GM23338 (cell line): ENCODE measurements at regions not wholly inside any gene's neighbourhood (a gene's known extent, or its start where the extent isn't known, plus 50 kb on each side); places are given as distances from the start of the nearest gene placed in this dataset.

Experiments
- ATAC-seq: fragments of 200-7000 bp; cut with Tn5 transposase; 3 replicates; pipeline ENCODE4 v1.9.1; 2020
- DNase-seq: peaks from one replicate; pipeline ENCODE4 v3.0.0-alpha.2; 2015; ENCODE audit warnings: low spot score
- H2AFZ ChIP-seq: fragments of 200-600 bp; sonication (generic); 2 replicates; pipeline ENCODE4 v1.8.0; 2016; ENCODE audit warnings: antibody characterized with exemption, mild to moderate bottlenecking, moderate library complexity
- H3F3A ChIP-seq: fragments of 200-600 bp; sonication (generic); replicated peaks from 2 replicates; pipeline ENCODE4 v1.8.0; 2017; ENCODE audit warnings: antibody characterized with exemption, mixed run types, low read depth
- H3K27ac ChIP-seq: fragments of 200-600 bp; sonication (generic); 2 replicates; pipeline ENCODE4 v1.6.1; 2016; ENCODE audit warnings: low read depth
- H3K27me3 ChIP-seq: fragments of 200-600 bp; sonication (generic); 2 replicates; pipeline ENCODE4 v1.8.0; 2016; ENCODE audit warnings: mild to moderate bottlenecking, mixed run types, moderate library complexity; ENCODE audit not compliant: insufficient read depth
- H3K36me3 ChIP-seq: fragments of 200-600 bp; sonication (generic); 2 replicates; pipeline ENCODE4 v1.8.0; 2016; ENCODE audit warnings: mild to moderate bottlenecking; ENCODE audit not compliant: insufficient read depth
- H3K4me1 ChIP-seq: fragments of 200-600 bp; sonication (generic); 2 replicates; pipeline ENCODE4 v1.8.0; 2016; ENCODE audit warnings: mild to moderate bottlenecking, moderate library complexity; ENCODE audit not compliant: insufficient read depth
- H3K4me2 ChIP-seq: fragments of 200-600 bp; sonication (generic); 2 replicates; pipeline ENCODE4 v1.7.1; 2017; ENCODE audit warnings: mixed run types
- H3K4me3 ChIP-seq: fragments of 200-600 bp; sonication (generic); 2 replicates; pipeline ENCODE4 v1.6.1; 2016; ENCODE audit warnings: mixed run types
- H3K79me2 ChIP-seq: fragments of 200-600 bp; sonication (generic); replicated peaks from 2 replicates; pipeline ENCODE4 v1.8.0; 2017; ENCODE audit warnings: mild to moderate bottlenecking; ENCODE audit not compliant: insufficient read depth
- H3K9me2 ChIP-seq: fragments of 200-600 bp; sonication (generic); 2 replicates; pipeline ENCODE4 v1.8.0; 2017; ENCODE audit not compliant: insufficient read depth
- H4K20me1 ChIP-seq: fragments of 200-600 bp; sonication (generic); replicated peaks from 2 replicates; pipeline ENCODE4 v1.8.0; 2017; ENCODE audit warnings: mild to moderate bottlenecking; ENCODE audit not compliant: insufficient read depth
- H3K27ac Mint-ChIP-seq: 2 replicates; pipeline ENCODE4 v1.8.0; 2020; ENCODE audit warnings: inconsistent platforms, mild to moderate bottlenecking, moderate library complexity, mixed read lengths
- H3K27me3 Mint-ChIP-seq: 3 replicates; pipeline ENCODE4 v1.8.0; 2022; ENCODE audit warnings: low read depth, mild to moderate bottlenecking, moderate library complexity, mixed read lengths, inconsistent platforms; ENCODE audit not compliant: insufficient read depth, poor library complexity
- H3K36me3 Mint-ChIP-seq: 3 replicates; pipeline ENCODE4 v1.8.0; 2021; ENCODE audit warnings: low read depth, mild to moderate bottlenecking, inconsistent platforms, moderate library complexity, mixed read lengths
- H3K4me1 Mint-ChIP-seq: 3 replicates; pipeline ENCODE4 v1.8.0; 2020; ENCODE audit warnings: mild to moderate bottlenecking, inconsistent platforms, mixed read lengths
- H3K4me3 Mint-ChIP-seq: 3 replicates; pipeline ENCODE4 v1.8.0; 2021; ENCODE audit warnings: moderate library complexity, mild to moderate bottlenecking, inconsistent platforms, mixed read lengths
- H3K9me3 Mint-ChIP-seq: 3 replicates; pipeline ENCODE4 v1.8.0; 2020; ENCODE audit warnings: moderate library complexity, mild to moderate bottlenecking, inconsistent platforms, mixed read lengths
- CREB1 ChIP-seq: fragments of 250-450 bp; sonication (Bioruptor Pico); IDR thresholded peaks from 2 replicates; pipeline ENCODE4 v1.5.0; 2020; ENCODE audit warnings: low read depth, mild to moderate bottlenecking, moderate library complexity
- EZH2 ChIP-seq: fragments of 200-600 bp; sonication (generic); IDR thresholded peaks from one replicate; pipeline ENCODE4 v1.8.0; 2017; ENCODE audit warnings: antibody characterized with exemption, mild to moderate bottlenecking, low read depth; ENCODE audit not compliant: unreplicated experiment
- EZH2phosphoT487 ChIP-seq: fragments of 200-600 bp; sonication (generic); IDR thresholded peaks from one replicate; pipeline ENCODE4 v1.8.1; 2018; ENCODE audit warnings: antibody characterized with exemption; ENCODE audit not compliant: unreplicated experiment
- JUNB ChIP-seq: IDR thresholded peaks from one replicate; pipeline ENCODE4 v1.6.1; 2016; ENCODE audit warnings: antibody characterized with exemption; ENCODE audit not compliant: unreplicated experiment
- NANOG ChIP-seq: IDR thresholded peaks from 2 replicates; pipeline ENCODE4 v1.6.1; 2016; ENCODE audit warnings: antibody characterized with exemption, borderline replicate concordance
- POLR2AphosphoS5 ChIP-seq: IDR thresholded peaks from 2 replicates; pipeline ENCODE4 v1.6.1; 2016; ENCODE audit warnings: antibody characterized with exemption, low read depth
- REST ChIP-seq: IDR thresholded peaks from one replicate; pipeline ENCODE4 v1.6.1; 2018; ENCODE audit warnings: antibody characterized with exemption; ENCODE audit not compliant: unreplicated experiment
- STAT1 ChIP-seq: IDR thresholded peaks from one replicate; pipeline ENCODE4 v1.6.1; 2016; ENCODE audit warnings: antibody characterized with exemption; ENCODE audit not compliant: unreplicated experiment
- ZNF114 ChIP-seq: fragments of 250-450 bp; sonication (Bioruptor Pico); IDR thresholded peaks from 2 replicates; pipeline ENCODE4 v1.5.0; 2020; ENCODE audit warnings: mild to moderate bottlenecking, moderate library complexity
- ZNF331 ChIP-seq: fragments of 250-450 bp; sonication (Bioruptor Pico); IDR thresholded peaks from 2 replicates; pipeline ENCODE4 v1.5.0; 2020; ENCODE audit warnings: low read depth, mild to moderate bottlenecking, moderate library complexity
- TF ChIP-seq, protein P1 (sequence below): IDR thresholded peaks from 2 replicates; pipeline ENCODE4 v1.6.1; 2016; ENCODE audit warnings: antibody characterized with exemption
- TF ChIP-seq, protein P2 (sequence below), 2 experiments: fragments of 200-600 bp in 1 of 2; sonication (generic) in 1 of 2; conservative IDR thresholded peaks; 2 replicates each; pipeline versions ENCODE4 v1.5.1 to v1.6.1; 2016 to 2017; ENCODE audit warnings: antibody characterized with exemption in 2 of 2, low read depth in 2 of 2, mild to moderate bottlenecking in 2 of 2, moderate library complexity in 1 of 2
- TF ChIP-seq, protein P3 (sequence below): fragments of 250-450 bp; sonication (Bioruptor Pico); IDR thresholded peaks from 2 replicates; pipeline ENCODE4 v1.5.0; 2020; ENCODE audit warnings: mild to moderate bottlenecking, moderate library complexity

- TF ChIP-seq ZNF114 (CRISPR knock-in tag) (no peak), STAT1 (no peak), EZH2 (no peak), NANOG (no peak), JUNB (no peak), POLR2AphosphoS5 (no peak), REST (no peak), EZH2phosphoT487 (no peak), ZNF331 (CRISPR knock-in tag) (no peak), CREB1 (CRISPR knock-in tag) (no peak)
- TF ChIP-seq, protein P1, sequence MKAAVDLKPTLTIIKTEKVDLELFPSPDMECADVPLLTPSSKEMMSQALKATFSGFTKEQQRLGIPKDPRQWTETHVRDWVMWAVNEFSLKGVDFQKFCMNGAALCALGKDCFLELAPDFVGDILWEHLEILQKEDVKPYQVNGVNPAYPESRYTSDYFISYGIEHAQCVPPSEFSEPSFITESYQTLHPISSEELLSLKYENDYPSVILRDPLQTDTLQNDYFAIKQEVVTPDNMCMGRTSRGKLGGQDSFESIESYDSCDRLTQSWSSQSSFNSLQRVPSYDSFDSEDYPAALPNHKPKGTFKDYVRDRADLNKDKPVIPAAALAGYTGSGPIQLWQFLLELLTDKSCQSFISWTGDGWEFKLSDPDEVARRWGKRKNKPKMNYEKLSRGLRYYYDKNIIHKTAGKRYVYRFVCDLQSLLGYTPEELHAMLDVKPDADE: no peak
- TF ChIP-seq, protein P2, sequence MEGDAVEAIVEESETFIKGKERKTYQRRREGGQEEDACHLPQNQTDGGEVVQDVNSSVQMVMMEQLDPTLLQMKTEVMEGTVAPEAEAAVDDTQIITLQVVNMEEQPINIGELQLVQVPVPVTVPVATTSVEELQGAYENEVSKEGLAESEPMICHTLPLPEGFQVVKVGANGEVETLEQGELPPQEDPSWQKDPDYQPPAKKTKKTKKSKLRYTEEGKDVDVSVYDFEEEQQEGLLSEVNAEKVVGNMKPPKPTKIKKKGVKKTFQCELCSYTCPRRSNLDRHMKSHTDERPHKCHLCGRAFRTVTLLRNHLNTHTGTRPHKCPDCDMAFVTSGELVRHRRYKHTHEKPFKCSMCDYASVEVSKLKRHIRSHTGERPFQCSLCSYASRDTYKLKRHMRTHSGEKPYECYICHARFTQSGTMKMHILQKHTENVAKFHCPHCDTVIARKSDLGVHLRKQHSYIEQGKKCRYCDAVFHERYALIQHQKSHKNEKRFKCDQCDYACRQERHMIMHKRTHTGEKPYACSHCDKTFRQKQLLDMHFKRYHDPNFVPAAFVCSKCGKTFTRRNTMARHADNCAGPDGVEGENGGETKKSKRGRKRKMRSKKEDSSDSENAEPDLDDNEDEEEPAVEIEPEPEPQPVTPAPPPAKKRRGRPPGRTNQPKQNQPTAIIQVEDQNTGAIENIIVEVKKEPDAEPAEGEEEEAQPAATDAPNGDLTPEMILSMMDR (conservative IDR thresholded peaks at IDR 0.05; ENCODE audit: low read depth in 2 of 2): no peak
- TF ChIP-seq, protein P3, sequence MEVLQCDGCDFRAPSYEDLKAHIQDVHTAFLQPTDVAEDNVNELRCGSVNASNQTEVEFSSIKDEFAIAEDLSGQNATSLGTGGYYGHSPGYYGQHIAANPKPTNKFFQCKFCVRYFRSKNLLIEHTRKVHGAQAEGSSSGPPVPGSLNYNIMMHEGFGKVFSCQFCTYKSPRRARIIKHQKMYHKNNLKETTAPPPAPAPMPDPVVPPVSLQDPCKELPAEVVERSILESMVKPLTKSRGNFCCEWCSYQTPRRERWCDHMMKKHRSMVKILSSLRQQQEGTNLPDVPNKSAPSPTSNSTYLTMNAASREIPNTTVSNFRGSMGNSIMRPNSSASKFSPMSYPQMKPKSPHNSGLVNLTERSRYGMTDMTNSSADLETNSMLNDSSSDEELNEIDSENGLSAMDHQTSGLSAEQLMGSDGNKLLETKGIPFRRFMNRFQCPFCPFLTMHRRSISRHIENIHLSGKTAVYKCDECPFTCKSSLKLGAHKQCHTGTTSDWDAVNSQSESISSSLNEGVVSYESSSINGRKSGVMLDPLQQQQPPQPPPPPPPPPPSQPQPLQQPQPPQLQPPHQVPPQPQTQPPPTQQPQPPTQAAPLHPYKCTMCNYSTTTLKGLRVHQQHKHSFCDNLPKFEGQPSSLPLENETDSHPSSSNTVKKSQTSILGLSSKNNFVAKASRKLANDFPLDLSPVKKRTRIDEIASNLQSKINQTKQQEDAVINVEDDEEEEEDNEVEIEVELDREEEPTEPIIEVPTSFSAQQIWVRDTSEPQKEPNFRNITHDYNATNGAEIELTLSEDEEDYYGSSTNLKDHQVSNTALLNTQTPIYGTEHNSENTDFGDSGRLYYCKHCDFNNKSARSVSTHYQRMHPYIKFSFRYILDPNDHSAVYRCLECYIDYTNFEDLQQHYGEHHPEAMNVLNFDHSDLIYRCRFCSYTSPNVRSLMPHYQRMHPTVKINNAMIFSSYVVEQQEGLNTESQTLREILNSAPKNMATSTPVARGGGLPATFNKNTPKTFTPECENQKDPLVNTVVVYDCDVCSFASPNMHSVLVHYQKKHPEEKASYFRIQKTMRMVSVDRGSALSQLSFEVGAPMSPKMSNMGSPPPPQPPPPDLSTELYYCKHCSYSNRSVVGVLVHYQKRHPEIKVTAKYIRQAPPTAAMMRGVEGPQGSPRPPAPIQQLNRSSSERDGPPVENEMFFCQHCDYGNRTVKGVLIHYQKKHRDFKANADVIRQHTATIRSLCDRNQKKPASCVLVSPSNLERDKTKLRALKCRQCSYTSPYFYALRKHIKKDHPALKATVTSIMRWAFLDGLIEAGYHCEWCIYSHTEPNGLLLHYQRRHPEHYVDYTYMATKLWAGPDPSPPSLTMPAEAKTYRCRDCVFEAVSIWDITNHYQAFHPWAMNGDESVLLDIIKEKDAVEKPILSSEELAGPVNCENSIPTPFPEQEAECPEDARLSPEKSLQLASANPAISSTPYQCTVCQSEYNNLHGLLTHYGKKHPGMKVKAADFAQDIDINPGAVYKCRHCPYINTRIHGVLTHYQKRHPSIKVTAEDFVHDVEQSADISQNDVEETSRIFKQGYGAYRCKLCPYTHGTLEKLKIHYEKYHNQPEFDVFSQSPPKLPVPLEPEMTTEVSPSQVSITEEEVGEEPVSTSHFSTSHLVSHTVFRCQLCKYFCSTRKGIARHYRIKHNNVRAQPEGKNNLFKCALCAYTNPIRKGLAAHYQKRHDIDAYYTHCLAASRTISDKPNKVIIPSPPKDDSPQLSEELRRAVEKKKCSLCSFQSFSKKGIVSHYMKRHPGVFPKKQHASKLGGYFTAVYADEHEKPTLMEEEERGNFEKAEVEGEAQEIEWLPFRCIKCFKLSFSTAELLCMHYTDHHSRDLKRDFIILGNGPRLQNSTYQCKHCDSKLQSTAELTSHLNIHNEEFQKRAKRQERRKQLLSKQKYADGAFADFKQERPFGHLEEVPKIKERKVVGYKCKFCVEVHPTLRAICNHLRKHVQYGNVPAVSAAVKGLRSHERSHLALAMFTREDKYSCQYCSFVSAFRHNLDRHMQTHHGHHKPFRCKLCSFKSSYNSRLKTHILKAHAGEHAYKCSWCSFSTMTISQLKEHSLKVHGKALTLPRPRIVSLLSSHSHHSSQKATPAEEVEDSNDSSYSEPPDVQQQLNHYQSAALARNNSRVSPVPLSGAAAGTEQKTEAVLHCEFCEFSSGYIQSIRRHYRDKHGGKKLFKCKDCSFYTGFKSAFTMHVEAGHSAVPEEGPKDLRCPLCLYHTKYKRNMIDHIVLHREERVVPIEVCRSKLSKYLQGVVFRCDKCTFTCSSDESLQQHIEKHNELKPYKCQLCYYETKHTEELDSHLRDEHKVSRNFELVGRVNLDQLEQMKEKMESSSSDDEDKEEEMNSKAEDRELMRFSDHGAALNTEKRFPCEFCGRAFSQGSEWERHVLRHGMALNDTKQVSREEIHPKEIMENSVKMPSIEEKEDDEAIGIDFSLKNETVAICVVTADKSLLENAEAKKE (CRISPR knock-in tag): no peak
- no peak overlapping the region for H2AFZ ChIP-seq
- H3K27ac Mint-ChIP-seq: no peak overlapping the region
- DNase-seq: no peak
- no peak overlapping the region for H3K27ac ChIP-seq
- H3K27me3 ChIP-seq: no peaks in the 10 kb centered on the region
- no peaks in the 10 kb centered on the region for H3K9me2 ChIP-seq
- no peak for ATAC-seq
- H3K36me3 Mint-ChIP-seq: no peaks in the 10 kb centered on the region
- no peak overlapping the region for H3K4me3 ChIP-seq
- no peaks in the 10 kb centered on the region for H3K36me3 ChIP-seq
- H3F3A ChIP-seq: no peaks in the 10 kb centered on the region
- no peak overlapping the region for H3K4me2 ChIP-seq
- H3K4me1 ChIP-seq: no peaks in the 10 kb centered on the region
- peaks cover 7% of the 10 kb centered on the region for H3K4me1 Mint-ChIP-seq
- no peaks in the 10 kb centered on the region for H3K79me2 ChIP-seq
- no peak overlapping the region for H3K4me3 Mint-ChIP-seq
- H3K27me3 Mint-ChIP-seq: no peaks in the 10 kb centered on the region
- H4K20me1 ChIP-seq: no peaks in the 10 kb centered on the region
- H3K9me3 Mint-ChIP-seq: no peaks in the 10 kb centered on the region
Measured at GRCh38 chr18:50508228-50508627, 51.7 kb upstream of the MAPK4 start.
